ENCODE measurements at regions not wholly inside any gene's neighbourhood (a gene's known extent, or its start where the extent isn't known, plus 50 kb on each side); places are given as distances from the start of the nearest gene placed in this dataset.

DNA sequence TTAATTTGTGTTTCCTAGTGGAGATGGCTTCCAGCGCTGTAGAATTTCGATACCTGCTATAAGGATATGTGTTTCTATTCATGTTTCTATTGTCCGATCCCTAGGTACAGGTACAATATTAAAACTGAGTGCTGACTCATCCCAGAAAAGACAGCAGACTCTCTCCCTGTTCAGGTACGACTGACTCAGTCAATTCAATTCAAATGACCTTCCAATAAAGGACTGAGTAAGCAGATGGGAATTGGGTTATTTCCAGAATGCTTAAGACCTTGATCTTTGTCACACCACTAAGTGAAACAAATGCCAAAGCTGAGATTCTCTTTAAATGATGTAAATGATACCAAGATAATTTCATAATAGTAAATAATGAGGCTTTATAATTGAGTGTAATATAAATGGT, 1596.9 kb downstream of the RPA4 start:
- H3K23ac ChIP-seq (ENCODE audit: insufficient read length, low read depth, low read length) = no peak overlapping the region
- H3T11ph ChIP-seq (ENCODE audit: low read length) = no peak overlapping the region
- H3K4me2 ChIP-seq (ENCODE audit: insufficient read depth, insufficient read length, low read length) = no peak overlapping the region
- H2BK5ac ChIP-seq (ENCODE audit: insufficient read length, low read length) = no peak overlapping the region
- H2AFZ ChIP-seq (ENCODE audit: low read length) = no peak overlapping the region
- peaks cover 13 to 38% of the 10 kb centered on the region in 2 experiments for H3K4me1 Mint-ChIP-seq
- no peak overlapping the region for H2BK20ac ChIP-seq (ENCODE audit: low read depth, low read length, poor library complexity, severe bottlenecking)
- no peak overlapping the region for H3K27ac ChIP-seq (ENCODE audit: insufficient read length, low read depth, low read length)
- TF ChIP-seq, protein P1, sequence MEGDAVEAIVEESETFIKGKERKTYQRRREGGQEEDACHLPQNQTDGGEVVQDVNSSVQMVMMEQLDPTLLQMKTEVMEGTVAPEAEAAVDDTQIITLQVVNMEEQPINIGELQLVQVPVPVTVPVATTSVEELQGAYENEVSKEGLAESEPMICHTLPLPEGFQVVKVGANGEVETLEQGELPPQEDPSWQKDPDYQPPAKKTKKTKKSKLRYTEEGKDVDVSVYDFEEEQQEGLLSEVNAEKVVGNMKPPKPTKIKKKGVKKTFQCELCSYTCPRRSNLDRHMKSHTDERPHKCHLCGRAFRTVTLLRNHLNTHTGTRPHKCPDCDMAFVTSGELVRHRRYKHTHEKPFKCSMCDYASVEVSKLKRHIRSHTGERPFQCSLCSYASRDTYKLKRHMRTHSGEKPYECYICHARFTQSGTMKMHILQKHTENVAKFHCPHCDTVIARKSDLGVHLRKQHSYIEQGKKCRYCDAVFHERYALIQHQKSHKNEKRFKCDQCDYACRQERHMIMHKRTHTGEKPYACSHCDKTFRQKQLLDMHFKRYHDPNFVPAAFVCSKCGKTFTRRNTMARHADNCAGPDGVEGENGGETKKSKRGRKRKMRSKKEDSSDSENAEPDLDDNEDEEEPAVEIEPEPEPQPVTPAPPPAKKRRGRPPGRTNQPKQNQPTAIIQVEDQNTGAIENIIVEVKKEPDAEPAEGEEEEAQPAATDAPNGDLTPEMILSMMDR (conservative IDR thresholded peaks at IDR 0.05) = no peak
- no peak overlapping the region for H2BK15ac ChIP-seq (ENCODE audit: low read depth, low read length)
- peaks cover 0 to 2% of the 10 kb centered on the region in 2 experiments; a peak in 2 of 5 replicates for H3K9me3 Mint-ChIP-seq
- no CpG with 5 or more reads among the region's 4 CpGs for WGBS (ENCODE audit: extremely low coverage, insufficient read length, low lambda C conversion rate)
- H3K9ac ChIP-seq (ENCODE audit: extremely low read depth, insufficient read length, low read length) = no peak overlapping the region
- H3K79me1 ChIP-seq (ENCODE audit: insufficient read depth, low read depth, low read length, poor library complexity, severe bottlenecking) = no peaks in the 10 kb centered on the region
- no peak overlapping the region for H2BK120ac ChIP-seq (ENCODE audit: low read depth, low read length, poor library complexity, severe bottlenecking)
- no peak overlapping the region for H4K8ac ChIP-seq (replicated peaks; ENCODE audit: insufficient read length, low read depth, low read length)
- H3K4me3 Mint-ChIP-seq = no peak overlapping the region
- DNase-seq = no peak
- no peak overlapping the region for H3K56ac ChIP-seq (ENCODE audit: insufficient read length, low read depth, low read length)
- H4K20me1 ChIP-seq (ENCODE audit: control insufficient read depth, insufficient read depth, insufficient read length) = no peaks in the 10 kb centered on the region
- peaks cover 7% of the 10 kb centered on the region for H3K4me1 ChIP-seq (ENCODE audit: insufficient read depth, low read length)
- no peak overlapping the region for H3K14ac ChIP-seq (ENCODE audit: insufficient read depth, low read length)
- no peak overlapping the region for H2BK12ac ChIP-seq (ENCODE audit: insufficient read length, low read depth, low read length)
- no peaks in the 10 kb centered on the region for H3K9me3 ChIP-seq (ENCODE audit: control insufficient read depth, low read depth, low read length)
- no peaks in the 10 kb centered on the region for H3K27me3 ChIP-seq (ENCODE audit: insufficient read depth, low read length)
- H3K18ac ChIP-seq (ENCODE audit: insufficient read length, low read depth, low read length) = no peak overlapping the region
- no peaks in the 10 kb centered on the region for H3K23me2 ChIP-seq (ENCODE audit: insufficient read length, low read depth, low read length, poor library complexity, severe bottlenecking)
- H4K5ac ChIP-seq (ENCODE audit: insufficient read length, low read depth, low read length) = no peak overlapping the region
- H2AK5ac ChIP-seq (ENCODE audit: insufficient read length, low read length) = no peak overlapping the region
- no peak overlapping the region for H3K4ac ChIP-seq (ENCODE audit: low read depth, low read length)
- no peak overlapping the region for H3K27ac Mint-ChIP-seq
- no peaks in the 10 kb centered on the region for H3K36me3 Mint-ChIP-seq (ENCODE audit: insufficient read depth in 1 of 3, low read depth in 3 of 3)
- no peaks in the 10 kb centered on the region for H3K79me2 ChIP-seq (ENCODE audit: insufficient read depth, low read length)
- H4K91ac ChIP-seq (ENCODE audit: insufficient read length, low read depth, low read length) = no peak overlapping the region
- H3K27me3 Mint-ChIP-seq (ENCODE audit: low read depth) = no peaks in the 10 kb centered on the region

Measured in H9 (cell line).